ENCODE measurements at regions not wholly inside any gene's neighbourhood (a gene's known extent, or its start where the extent isn't known, plus 50 kb on each side); places are given as distances from the start of the nearest gene placed in this dataset.

- no peak for DNase-seq (ENCODE audit: low read depth in 2 of 2)
Observed at GRCh38 chr9:81193362-81194339, 495.7 kb downstream of the TLE1 start.

DNA sequence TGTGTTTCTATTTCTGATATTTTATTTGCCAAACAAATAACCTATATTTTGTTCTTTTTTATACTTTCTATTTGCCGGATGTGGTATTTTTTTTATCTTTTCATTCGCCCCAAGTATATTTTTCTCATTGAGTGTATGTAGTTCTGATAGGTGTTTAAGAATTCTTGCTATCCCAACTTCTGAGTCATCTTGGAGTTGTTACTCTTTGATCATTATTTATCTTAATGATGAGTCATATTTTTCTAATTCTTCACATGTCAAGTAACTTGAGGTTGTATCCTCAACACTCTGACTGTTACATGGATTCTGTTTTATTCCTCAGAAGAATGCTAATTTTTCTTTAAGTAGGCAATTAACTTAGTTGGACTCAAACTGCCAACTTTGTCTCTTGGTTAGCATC, 498.1 kb downstream of the TLE1 start:
- no peak for DNase-seq (ENCODE audit: low read depth in 2 of 2)

GRCh38 chr9:81190659-81191058, 498.7 kb downstream of the TLE1 start:
- no peak for DNase-seq (ENCODE audit: low read depth in 2 of 2)

DNA sequence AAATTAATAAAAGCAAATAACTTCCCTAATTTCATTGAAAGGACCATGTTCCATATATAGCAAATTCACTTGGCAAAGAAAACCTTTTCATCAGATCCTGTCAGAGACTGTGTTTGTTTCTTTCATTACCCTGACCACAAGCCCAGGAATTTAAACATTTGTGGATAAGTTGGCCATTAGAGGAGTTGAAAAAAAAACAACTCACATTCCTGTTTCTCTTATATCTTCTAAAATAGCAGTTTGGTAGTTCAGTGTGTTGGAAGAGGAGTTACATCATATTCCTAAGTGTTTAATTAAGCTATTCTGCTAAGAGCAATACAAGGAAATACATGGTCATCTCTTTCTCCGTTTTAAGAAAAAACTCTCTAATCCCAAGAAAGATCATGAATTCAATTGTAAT, 505.6 kb downstream of the TLE1 start:
- peak; percentile 43 to 57 for DNase-seq (ENCODE audit: low read depth in 2 of 2)

GRCh38 chr9:81182431-81182830, 506.9 kb downstream of the TLE1 start:
- DNase-seq (ENCODE audit: low read depth in 2 of 2) = peak in 1 of 2 experiments; percentile 9

DNA sequence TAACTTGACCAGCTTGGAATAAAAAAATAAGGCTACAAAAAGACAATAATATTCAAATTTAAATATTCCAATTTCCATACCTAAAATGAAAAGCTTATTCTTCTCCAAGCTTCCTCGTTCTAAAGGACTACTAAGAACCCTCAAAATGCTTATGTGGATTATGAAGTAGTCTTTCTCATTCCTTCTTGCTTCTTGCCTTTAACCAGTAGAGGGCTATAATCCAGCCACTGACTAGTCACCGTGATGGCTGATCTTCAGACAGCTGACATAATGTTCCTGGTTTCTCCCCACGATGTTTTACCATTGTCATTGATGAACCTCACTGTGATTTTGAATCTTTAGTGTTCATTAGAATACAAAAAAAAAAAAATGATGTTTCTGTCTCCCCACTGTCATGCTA, 515.3 kb downstream of the TLE1 start:
- DNase-seq (ENCODE audit: low read depth in 2 of 2) = no peak

GRCh38 chr9:81171689-81172088, 517.7 kb downstream of the TLE1 start:
- no peak for DNase-seq (ENCODE audit: low read depth in 2 of 2)

DNA sequence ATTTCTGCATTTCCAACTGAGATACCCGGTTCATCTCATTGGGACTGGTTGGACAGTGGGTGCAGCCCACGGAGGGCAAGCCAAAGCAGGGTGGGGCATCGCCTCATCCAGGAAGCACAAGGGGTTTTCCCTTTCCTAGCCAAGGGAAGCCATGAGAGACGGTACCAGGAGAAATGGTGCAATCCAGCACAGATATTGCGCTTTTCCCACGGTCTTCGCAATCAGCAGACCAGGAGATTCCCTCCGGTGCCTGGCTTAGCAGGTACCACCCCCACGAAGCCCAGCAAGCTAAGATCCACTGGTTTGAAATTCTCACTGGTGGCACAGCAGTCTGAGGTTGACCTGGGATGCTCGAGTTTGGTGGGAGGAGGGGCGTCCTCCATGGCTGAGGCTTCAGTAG, 527.0 kb downstream of the TLE1 start:
- no peak for DNase-seq (ENCODE audit: low read depth in 2 of 2)

- no peak for DNase-seq (ENCODE audit: low read depth in 2 of 2)
Observed at GRCh38 chr9:81156381-81156780, 533.0 kb downstream of the TLE1 start.

- no peak for DNase-seq (ENCODE audit: low read depth in 2 of 2)
Observed at GRCh38 chr9:81150016-81150625, 539.2 kb downstream of the TLE1 start.

DNA sequence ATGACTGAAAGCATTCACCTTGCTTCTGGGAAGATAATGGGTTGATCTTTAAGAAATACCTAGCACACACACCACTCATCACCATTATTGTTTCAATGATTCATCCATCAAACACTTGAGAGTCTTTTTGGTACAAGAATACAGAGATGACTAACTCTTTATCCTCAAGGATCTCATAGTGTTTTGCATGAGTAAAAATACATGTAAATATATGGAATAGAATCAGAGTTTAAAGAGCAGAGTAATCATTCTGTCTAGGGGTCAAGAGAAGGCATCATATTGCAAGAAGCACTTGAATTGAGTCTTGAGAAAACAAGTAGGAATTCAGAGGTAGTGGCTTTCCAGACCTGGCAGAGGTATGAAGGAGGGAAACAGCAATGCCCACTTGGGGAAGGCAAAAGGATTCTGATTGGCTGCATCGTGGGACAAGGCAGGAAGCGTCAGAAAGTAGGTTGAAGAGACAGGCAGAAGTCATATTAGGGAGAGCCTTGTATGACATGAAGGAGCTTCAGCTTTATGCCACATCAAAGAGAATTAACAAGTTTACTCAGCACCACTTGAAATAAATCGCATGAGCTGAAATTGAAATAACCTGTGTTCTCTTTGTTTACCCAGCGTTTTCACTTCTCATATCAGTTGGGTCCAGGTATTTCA, 542.5 kb downstream of the TLE1 start:
- DNase-seq (ENCODE audit: low read depth in 2 of 2) = no peak

- no peak for DNase-seq (ENCODE audit: low read depth in 2 of 2)
Observed at GRCh38 chr9:81146241-81146640, 543.1 kb downstream of the TLE1 start.

DNA sequence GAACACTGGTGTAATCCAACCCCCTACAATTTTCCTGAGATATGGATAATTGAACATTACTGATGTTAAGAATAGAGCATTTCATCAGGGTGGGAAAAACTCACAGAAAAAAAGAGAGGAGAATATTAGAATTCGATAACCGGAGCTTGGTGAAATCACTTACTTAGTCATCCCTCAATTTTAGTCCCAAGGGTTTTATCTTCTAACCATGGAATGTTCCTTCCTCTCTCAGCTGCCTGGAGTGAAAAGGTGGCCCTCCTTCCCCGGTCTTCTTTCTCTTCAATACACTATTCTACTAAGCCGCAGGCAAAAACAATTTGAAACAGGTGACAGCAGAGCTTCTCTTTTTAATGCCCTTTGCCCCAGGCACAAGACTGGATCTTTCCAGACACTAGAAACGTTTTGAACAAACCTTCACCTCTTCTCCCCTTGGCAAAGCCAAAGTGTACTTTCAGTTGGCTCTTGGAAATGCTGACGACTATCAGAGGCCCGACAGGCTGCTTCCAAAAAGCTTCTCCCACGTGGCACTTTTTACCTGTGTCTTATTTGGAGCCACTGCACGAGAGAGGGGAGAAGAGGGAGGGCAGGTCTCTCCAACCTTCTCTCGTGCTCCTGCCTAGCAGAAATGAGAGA, 543.9 kb downstream of the TLE1 start:
- no peak for DNase-seq (ENCODE audit: low read depth in 2 of 2)

GRCh38 chr9:81141961-81142360, 547.4 kb downstream of the TLE1 start:
- DNase-seq (ENCODE audit: low read depth in 2 of 2) = no peak

GRCh38 chr9:81137976-81138568, 551.3 kb downstream of the TLE1 start:
- no peak for DNase-seq (ENCODE audit: low read depth in 2 of 2)

- DNase-seq (ENCODE audit: low read depth in 2 of 2) = no peak
Observed at GRCh38 chr9:81132796-81133195, 556.6 kb downstream of the TLE1 start.

- no peak for DNase-seq (ENCODE audit: low read depth in 2 of 2)
Observed at GRCh38 chr9:81132318-81132717, 557.0 kb downstream of the TLE1 start.

- DNase-seq (ENCODE audit: low read depth in 2 of 2) = no peak
Observed at GRCh38 chr9:81128701-81129100, 560.6 kb downstream of the TLE1 start.

DNA sequence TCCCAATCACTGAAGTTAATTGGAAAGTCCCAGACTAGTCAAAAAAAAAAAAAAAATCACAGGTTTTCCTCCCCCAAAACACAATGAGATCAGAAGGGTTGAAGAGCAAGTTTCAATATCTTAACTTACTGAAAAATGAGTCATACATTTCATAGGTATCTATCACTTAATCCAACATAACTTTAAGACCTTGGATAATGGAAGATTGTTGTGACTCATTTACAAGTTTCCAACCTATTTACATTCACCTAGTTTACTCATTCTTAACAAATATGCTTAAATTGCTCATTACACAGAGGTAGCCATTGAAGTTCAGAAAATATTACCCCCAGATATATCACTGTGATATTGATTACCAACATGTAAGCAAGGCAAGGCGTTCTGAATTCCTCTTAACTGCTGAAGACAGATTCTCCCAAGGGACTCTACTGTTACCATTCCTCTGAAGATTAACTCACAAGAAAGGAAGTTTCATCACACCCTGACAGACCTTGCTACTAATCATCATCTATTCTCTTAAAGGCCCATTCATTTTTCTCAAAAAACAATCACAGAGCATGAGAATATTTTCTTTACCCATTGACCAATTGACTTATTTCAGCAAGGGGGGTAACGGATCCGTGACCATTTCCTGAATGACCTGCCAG, 563.8 kb downstream of the TLE1 start:
- no peak for DNase-seq (ENCODE audit: low read depth in 2 of 2)

GRCh38 chr9:81123526-81123925, 565.8 kb downstream of the TLE1 start:
- no peak for DNase-seq (ENCODE audit: low read depth in 2 of 2)

DNA sequence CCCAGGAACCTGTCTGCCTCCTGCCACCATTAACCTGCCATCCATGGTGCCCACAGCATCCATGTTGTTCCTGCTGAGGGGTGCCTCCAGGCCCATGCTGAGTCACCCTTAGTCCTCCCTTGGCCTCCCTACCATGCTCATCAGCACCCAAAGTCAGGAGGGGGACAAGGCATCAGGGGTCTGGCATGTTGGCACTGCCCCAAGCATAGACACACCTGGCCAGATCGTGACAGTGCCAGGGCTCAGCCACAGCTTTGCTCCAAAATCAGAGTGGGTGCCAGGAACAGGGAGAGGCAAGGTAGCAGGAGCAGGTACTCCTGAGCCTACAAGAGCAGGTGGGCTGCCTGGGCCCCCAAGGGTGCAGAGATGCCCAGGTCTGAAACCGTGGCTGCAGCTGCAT, 566.6 kb downstream of the TLE1 start:
- no peak for DNase-seq (ENCODE audit: low read depth in 2 of 2)
